ENCODE measurements at regions not wholly inside any gene's neighbourhood (a gene's known extent, or its start where the extent isn't known, plus 50 kb on each side); places are given as distances from the start of the nearest gene placed in this dataset.

- no peak overlapping the region for H3K4me3 Mint-ChIP-seq (ENCODE audit: unreplicated experiment)
- no peaks in the 10 kb centered on the region for H3K36me3 Mint-ChIP-seq (ENCODE audit: low read depth, unreplicated experiment)
- no peak overlapping the region for H3K27ac Mint-ChIP-seq (ENCODE audit: unreplicated experiment)
- H3K27me3 Mint-ChIP-seq (ENCODE audit: low read depth, unreplicated experiment), result no peaks in the 10 kb centered on the region
- TF ChIP-seq CTCF (IDR thresholded peaks at IDR 0.05; ENCODE audit: insufficient read depth, low read depth, low read length) (no peak), EZH2 (IDR thresholded peaks at IDR 0.05; ENCODE audit: insufficient read depth, low read length) (no peak)
- H3K27ac ChIP-seq (ENCODE audit: low read depth, low read length), result no peak overlapping the region
- no peaks in the 10 kb centered on the region for H3K36me3 ChIP-seq (ENCODE audit: insufficient read depth, low read length)
- no peak overlapping the region for H2AFZ ChIP-seq (ENCODE audit: low read depth, low read length)
- no peak overlapping the region for H3K4me3 ChIP-seq (ENCODE audit: insufficient read depth, low read depth, low read length)
- H3K4me1 Mint-ChIP-seq (ENCODE audit: low read depth, unreplicated experiment), result peaks cover 17% of the 10 kb centered on the region
- no peak for DNase-seq (ENCODE audit: low read depth)
- H3K9me3 Mint-ChIP-seq (ENCODE audit: unreplicated experiment), result peaks cover 2% of the 10 kb centered on the region
- H3K4me1 ChIP-seq (ENCODE audit: insufficient read depth, low read length), result peaks cover 3% of the 10 kb centered on the region
- no peaks in the 10 kb centered on the region for H3K79me2 ChIP-seq (ENCODE audit: insufficient read depth, low read length)
- H3K9ac ChIP-seq (ENCODE audit: low read length), result no peak overlapping the region
- no peak overlapping the region for H3K4me2 ChIP-seq (ENCODE audit: low read length)
- no peaks in the 10 kb centered on the region for H4K20me1 ChIP-seq (ENCODE audit: insufficient read depth, low read length)
- no peaks in the 10 kb centered on the region for H3K27me3 ChIP-seq (ENCODE audit: insufficient read depth, low read length)
- H3K9me3 ChIP-seq (ENCODE audit: insufficient read depth, low read depth, low read length), result no peaks in the 10 kb centered on the region
- no peak for FAIRE-seq
Measured at GRCh38 chr15:98121536-98121935, 161.0 kb downstream of the ARRDC4 start.

DNA sequence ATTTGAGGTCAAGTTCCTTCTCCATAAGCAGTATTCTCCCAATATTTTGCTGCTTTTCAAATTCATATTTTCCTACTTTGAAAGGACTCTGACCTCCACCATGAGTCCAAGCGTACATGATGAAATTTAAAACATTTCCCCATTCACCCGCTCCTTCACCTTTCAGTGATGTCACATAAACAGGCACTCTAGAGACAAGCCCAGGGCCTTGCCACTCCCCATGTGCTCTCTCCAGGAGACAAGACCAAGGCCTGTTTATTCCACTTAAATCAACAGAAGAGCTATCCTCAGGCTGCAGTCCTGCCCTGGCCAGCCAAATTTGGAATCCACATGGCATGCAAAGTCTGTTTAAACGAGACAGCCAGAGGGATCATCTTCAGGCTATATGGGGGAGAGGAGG, 161.5 kb downstream of the ARRDC4 start:
- Mint-ChIP-seq H3K4me3 (ENCODE audit: unreplicated experiment) (no peak overlapping the region), H3K27me3 (ENCODE audit: low read depth, unreplicated experiment) (no peaks in the 10 kb centered on the region), H3K27ac (ENCODE audit: unreplicated experiment) (peak overlapping the region; percentile 30), H3K9me3 (ENCODE audit: unreplicated experiment) (peaks cover 2% of the 10 kb centered on the region), H3K4me1 (ENCODE audit: low read depth, unreplicated experiment) (peaks cover 17% of the 10 kb centered on the region), H3K36me3 (ENCODE audit: low read depth, unreplicated experiment) (no peaks in the 10 kb centered on the region)
- Histone ChIP-seq H3K79me2 (ENCODE audit: insufficient read depth, low read length) (no peaks in the 10 kb centered on the region), H3K27me3 (ENCODE audit: insufficient read depth, low read length) (no peaks in the 10 kb centered on the region), H3K36me3 (ENCODE audit: insufficient read depth, low read length) (no peaks in the 10 kb centered on the region), H3K9me3 (ENCODE audit: insufficient read depth, low read depth, low read length) (no peaks in the 10 kb centered on the region), H4K20me1 (ENCODE audit: insufficient read depth, low read length) (no peaks in the 10 kb centered on the region), H3K9ac (ENCODE audit: low read length) (no peak overlapping the region), H2AFZ (ENCODE audit: low read depth, low read length) (no peak overlapping the region), H3K4me2 (ENCODE audit: low read length) (no peak overlapping the region), H3K4me1 (ENCODE audit: insufficient read depth, low read length) (peaks cover 3% of the 10 kb centered on the region), H3K27ac (ENCODE audit: low read depth, low read length) (no peak overlapping the region), H3K4me3 (ENCODE audit: insufficient read depth, low read depth, low read length) (no peak overlapping the region)
- no peak for FAIRE-seq
- DNase-seq (ENCODE audit: low read depth), result no peak
- no peak for TF ChIP-seq EZH2 (IDR thresholded peaks at IDR 0.05; ENCODE audit: insufficient read depth, low read length)
- TF ChIP-seq CTCF (IDR thresholded peaks at IDR 0.05; ENCODE audit: insufficient read depth, low read depth, low read length), result no peak

- Histone ChIP-seq H3K4me3 (ENCODE audit: insufficient read depth, low read depth, low read length) (no peak overlapping the region), H4K20me1 (ENCODE audit: insufficient read depth, low read length) (no peaks in the 10 kb centered on the region), H3K4me1 (ENCODE audit: insufficient read depth, low read length) (peaks cover 3% of the 10 kb centered on the region), H3K4me2 (ENCODE audit: low read length) (no peak overlapping the region), H3K9me3 (ENCODE audit: insufficient read depth, low read depth, low read length) (peaks cover 1% of the 10 kb centered on the region), H3K79me2 (ENCODE audit: insufficient read depth, low read length) (no peaks in the 10 kb centered on the region), H3K9ac (ENCODE audit: low read length) (no peak overlapping the region), H2AFZ (ENCODE audit: low read depth, low read length) (no peak overlapping the region), H3K27me3 (ENCODE audit: insufficient read depth, low read length) (no peaks in the 10 kb centered on the region), H3K36me3 (ENCODE audit: insufficient read depth, low read length) (no peaks in the 10 kb centered on the region), H3K27ac (ENCODE audit: low read depth, low read length) (no peak overlapping the region)
- Mint-ChIP-seq H3K4me3 (ENCODE audit: unreplicated experiment) (no peak overlapping the region), H3K27ac (ENCODE audit: unreplicated experiment) (peak overlapping the region; percentile 20), H3K9me3 (ENCODE audit: unreplicated experiment) (peaks cover 2% of the 10 kb centered on the region), H3K36me3 (ENCODE audit: low read depth, unreplicated experiment) (no peaks in the 10 kb centered on the region), H3K27me3 (ENCODE audit: low read depth, unreplicated experiment) (no peaks in the 10 kb centered on the region), H3K4me1 (ENCODE audit: low read depth, unreplicated experiment) (peaks cover 17% of the 10 kb centered on the region)
- no peak for FAIRE-seq
- no peak for DNase-seq (ENCODE audit: low read depth)
- no peak for TF ChIP-seq EZH2 (IDR thresholded peaks at IDR 0.05; ENCODE audit: insufficient read depth, low read length)
- TF ChIP-seq CTCF (IDR thresholded peaks at IDR 0.05; ENCODE audit: insufficient read depth, low read depth, low read length), result no peak
Measured at GRCh38 chr15:98123297-98123696, 162.8 kb downstream of the ARRDC4 start.
